ENCODE measurements at regions not wholly inside any gene's neighbourhood (a gene's known extent, or its start where the extent isn't known, plus 50 kb on each side); places are given as distances from the start of the nearest gene placed in this dataset.

DNA sequence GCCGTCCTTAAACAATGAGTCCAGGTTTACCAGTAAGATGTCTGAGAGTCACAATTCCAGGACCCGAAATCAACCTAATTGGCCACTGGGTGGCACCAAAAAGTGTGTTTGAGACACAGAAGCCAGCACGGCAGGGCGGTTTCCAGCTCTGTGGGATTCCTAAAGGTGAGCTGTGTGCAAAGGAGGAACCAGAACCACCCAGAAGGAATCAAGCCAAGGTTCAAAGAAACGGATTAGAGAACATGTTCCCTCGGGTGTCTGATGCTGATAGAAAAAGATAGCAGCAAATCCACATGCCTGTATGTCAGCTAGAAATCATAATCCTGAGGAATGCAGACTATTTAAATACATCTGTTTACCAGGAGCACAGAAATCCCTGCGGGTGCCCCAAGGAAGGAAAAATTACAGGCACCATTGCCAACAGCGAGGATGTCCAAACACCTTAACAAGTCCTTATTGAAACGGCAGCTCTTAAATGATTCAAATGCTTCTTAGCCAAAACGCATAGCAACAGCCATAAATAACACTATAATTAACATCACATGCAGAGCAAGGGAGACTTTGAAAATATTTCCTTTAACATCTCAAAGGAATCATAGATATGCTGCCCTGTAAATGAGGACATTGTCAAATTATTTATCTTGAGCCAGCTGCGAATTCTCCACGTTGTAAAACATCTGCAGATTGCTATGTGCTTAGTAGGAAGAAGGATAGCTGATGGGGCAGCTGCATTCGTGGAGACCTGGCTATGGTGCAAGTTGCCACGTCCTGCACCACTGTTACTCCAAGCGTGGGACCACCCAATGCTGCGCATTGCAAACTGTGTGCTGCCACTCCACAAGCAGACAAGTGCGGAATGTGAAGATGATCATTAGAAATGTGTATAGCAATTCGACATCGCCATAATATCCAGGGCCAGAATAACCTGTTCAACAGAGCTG is 318.7 kb upstream of the NCKAP5 start (continued):
- TF ChIP-seq, protein P1, sequence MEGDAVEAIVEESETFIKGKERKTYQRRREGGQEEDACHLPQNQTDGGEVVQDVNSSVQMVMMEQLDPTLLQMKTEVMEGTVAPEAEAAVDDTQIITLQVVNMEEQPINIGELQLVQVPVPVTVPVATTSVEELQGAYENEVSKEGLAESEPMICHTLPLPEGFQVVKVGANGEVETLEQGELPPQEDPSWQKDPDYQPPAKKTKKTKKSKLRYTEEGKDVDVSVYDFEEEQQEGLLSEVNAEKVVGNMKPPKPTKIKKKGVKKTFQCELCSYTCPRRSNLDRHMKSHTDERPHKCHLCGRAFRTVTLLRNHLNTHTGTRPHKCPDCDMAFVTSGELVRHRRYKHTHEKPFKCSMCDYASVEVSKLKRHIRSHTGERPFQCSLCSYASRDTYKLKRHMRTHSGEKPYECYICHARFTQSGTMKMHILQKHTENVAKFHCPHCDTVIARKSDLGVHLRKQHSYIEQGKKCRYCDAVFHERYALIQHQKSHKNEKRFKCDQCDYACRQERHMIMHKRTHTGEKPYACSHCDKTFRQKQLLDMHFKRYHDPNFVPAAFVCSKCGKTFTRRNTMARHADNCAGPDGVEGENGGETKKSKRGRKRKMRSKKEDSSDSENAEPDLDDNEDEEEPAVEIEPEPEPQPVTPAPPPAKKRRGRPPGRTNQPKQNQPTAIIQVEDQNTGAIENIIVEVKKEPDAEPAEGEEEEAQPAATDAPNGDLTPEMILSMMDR (IDR thresholded peaks at IDR 0.05 in 2 of 3, conservative IDR thresholded peaks at IDR 0.05 in 1 of 3; ENCODE audit: insufficient read depth in 2 of 3, low read depth in 1 of 3, low read length in 3 of 3): peak; percentile 60 to 72 (median 69)
- no peak for TF ChIP-seq PHTF2 (CRISPR knock-in tag; IDR thresholded peaks at IDR 0.05)
- TF ChIP-seq, protein P2, sequence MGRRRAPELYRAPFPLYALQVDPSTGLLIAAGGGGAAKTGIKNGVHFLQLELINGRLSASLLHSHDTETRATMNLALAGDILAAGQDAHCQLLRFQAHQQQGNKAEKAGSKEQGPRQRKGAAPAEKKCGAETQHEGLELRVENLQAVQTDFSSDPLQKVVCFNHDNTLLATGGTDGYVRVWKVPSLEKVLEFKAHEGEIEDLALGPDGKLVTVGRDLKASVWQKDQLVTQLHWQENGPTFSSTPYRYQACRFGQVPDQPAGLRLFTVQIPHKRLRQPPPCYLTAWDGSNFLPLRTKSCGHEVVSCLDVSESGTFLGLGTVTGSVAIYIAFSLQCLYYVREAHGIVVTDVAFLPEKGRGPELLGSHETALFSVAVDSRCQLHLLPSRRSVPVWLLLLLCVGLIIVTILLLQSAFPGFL (CRISPR knock-in tag; IDR thresholded peaks at IDR 0.05): no peak

DNA sequence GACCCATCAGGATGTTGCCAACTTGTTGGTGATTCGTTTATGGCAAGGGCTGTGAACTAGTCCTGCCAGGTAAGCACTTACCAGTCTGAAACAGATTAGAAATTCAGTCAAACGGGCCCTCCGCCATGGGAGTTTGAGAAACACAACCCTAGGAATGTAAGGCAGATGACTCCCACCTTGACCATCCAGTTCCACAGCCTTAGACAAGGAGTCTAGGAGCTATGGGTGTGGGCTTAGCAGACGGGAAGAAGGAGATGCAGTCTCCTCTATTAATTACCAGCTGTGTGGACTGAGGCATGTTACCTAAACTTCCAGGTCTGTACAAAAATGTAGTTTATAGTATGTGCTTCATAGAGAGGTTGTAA is 319.4 kb upstream of the NCKAP5 start:
- H2AFZ ChIP-seq (ENCODE audit: low read depth, low read length): no peak overlapping the region
- H3K9ac ChIP-seq (ENCODE audit: insufficient read depth in 1 of 2, low read depth in 2 of 2, low read length in 2 of 2): no peak overlapping the region
- WGBS (ENCODE audit: insufficient coverage, low coverage, missing lambda C conversion rate): 4% methylated on average over 4 of the region's 4 CpGs
- H3K27me3 ChIP-seq (ENCODE audit: control insufficient read depth in 2 of 2, insufficient read depth in 2 of 2, low read length in 2 of 2): peaks cover 3 to 6% of the 10 kb centered on the region in 2 experiments; a peak in 3 of 5 replicates
- H3K9me3 ChIP-seq (replicated peaks; ENCODE audit: control insufficient read depth, insufficient read depth, low read depth, low read length): no peaks in the 10 kb centered on the region
- FAIRE-seq (no peak), DNase-seq (ENCODE audit: extremely low read depth in 1 of 4, low spot score in 3 of 4) (no peak), ATAC-seq (no peak)
- H3K4me3 ChIP-seq: no peak overlapping the region
- intact Hi-C loops (cut with micrococcal nuclease): loop anchor here (2.0 to 10.0 kb wide), 3 partner anchors 187 to 563 kb away; no protein-coding TSS in a partner anchor
- ChIA-PET POLR2A (no interaction called here), CTCF (ENCODE audit: low intra/inter-chr PET ratio) (interaction anchor here (1.8 kb wide), 1 partner anchor 563 kb away, joined by 11 read pairs; no protein-coding TSS in a partner anchor)
- H3K79me2 ChIP-seq (ENCODE audit: control insufficient read depth, insufficient read depth, low read length): no peaks in the 10 kb centered on the region
- no peaks in the 10 kb centered on the region; the same call in 1 of the 2 replicates for H4K20me1 ChIP-seq (replicated peaks; ENCODE audit: control insufficient read depth, insufficient read depth, low read length)
- in situ Hi-C loops (cut with MboI): loop anchor here (25.0 kb wide), 1 partner anchor 525 kb away; no protein-coding TSS in a partner anchor
- H3K4me2 ChIP-seq (ENCODE audit: insufficient read depth, low read length): no peak overlapping the region
- H3K9me1 ChIP-seq (ENCODE audit: control insufficient read depth, insufficient read depth, low read length): no peaks in the 10 kb centered on the region
- no peaks in the 10 kb centered on the region for H3K36me3 ChIP-seq (ENCODE audit: control insufficient read depth, insufficient read depth, low read length)
- H3K4me1 ChIP-seq (replicated peaks in 1 of 2; ENCODE audit: control insufficient read depth in 2 of 2, insufficient read depth in 2 of 2, low read length in 2 of 2): no peaks in the 10 kb centered on the region
- no TSS peak for BruUV-seq (replicated peaks)
- H3K27ac ChIP-seq (ENCODE audit: extremely low read depth, low read depth, low read length): no peak overlapping the region
- TF ChIP-seq TEAD2 (tag; IDR thresholded peaks at IDR 0.05) (no peak), RBM17 (IDR thresholded peaks at IDR 0.05; ENCODE audit: borderline replicate concordance, low read depth, low read length) (no peak), JUN (IDR thresholded peaks at IDR 0.05; ENCODE audit: borderline replicate concordance, low read depth, low read length) (no peak), JUN (CRISPR knock-in tag; IDR thresholded peaks at IDR 0.05; ENCODE audit: borderline replicate concordance) (no peak)
- TF ChIP-seq, protein P3, sequence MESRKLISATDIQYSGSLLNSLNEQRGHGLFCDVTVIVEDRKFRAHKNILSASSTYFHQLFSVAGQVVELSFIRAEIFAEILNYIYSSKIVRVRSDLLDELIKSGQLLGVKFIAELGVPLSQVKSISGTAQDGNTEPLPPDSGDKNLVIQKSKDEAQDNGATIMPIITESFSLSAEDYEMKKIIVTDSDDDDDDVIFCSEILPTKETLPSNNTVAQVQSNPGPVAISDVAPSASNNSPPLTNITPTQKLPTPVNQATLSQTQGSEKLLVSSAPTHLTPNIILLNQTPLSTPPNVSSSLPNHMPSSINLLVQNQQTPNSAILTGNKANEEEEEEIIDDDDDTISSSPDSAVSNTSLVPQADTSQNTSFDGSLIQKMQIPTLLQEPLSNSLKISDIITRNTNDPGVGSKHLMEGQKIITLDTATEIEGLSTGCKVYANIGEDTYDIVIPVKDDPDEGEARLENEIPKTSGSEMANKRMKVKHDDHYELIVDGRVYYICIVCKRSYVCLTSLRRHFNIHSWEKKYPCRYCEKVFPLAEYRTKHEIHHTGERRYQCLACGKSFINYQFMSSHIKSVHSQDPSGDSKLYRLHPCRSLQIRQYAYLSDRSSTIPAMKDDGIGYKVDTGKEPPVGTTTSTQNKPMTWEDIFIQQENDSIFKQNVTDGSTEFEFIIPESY (CRISPR knock-in tag; IDR thresholded peaks at IDR 0.05): no peak
- TF ChIP-seq, protein P2 (CRISPR knock-in tag; IDR thresholded peaks at IDR 0.05): no peak
- TF ChIP-seq, protein P4, sequence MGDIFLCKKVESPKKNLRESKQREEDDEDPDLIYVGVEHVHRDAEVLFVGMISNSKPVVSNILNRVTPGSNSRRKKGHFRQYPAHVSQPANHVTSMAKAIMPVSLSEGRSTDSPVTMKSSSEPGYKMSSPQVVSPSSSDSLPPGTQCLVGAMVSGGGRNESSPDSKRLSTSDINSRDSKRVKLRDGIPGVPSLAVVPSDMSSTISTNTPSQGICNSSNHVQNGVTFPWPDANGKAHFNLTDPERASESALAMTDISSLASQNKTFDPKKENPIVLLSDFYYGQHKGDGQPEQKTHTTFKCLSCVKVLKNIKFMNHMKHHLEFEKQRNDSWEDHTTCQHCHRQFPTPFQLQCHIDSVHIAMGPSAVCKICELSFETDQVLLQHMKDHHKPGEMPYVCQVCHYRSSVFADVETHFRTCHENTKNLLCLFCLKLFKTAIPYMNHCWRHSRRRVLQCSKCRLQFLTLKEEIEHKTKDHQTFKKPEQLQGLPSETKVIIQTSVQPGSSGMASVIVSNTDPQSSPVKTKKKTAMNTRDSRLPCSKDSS (IDR thresholded peaks at IDR 0.05; ENCODE audit: low read depth, partially characterized antibody): no peak
